B cell (primary cell): ENCODE measurements at regions not wholly inside any gene's neighbourhood (a gene's known extent, or its start where the extent isn't known, plus 50 kb on each side); places are given as distances from the start of the nearest gene placed in this dataset.

Experiments
- EZH2 ChIP-seq: IDR thresholded peaks from 2 replicates; pipeline ENCODE4 v1.6.1; 2012; ENCODE audit warnings: borderline replicate concordance, low read depth, mild to moderate bottlenecking, moderate library complexity, low read length; ENCODE audit not compliant: insufficient read depth, poor library complexity, severe bottlenecking
- TF ChIP-seq, protein P1 (sequence below): fragments of 200-600 bp; IDR thresholded peaks from one replicate; pipeline ENCODE4 v1.8.0; 2022; ENCODE audit warnings: antibody characterized with exemption, mild to moderate bottlenecking

DNA sequence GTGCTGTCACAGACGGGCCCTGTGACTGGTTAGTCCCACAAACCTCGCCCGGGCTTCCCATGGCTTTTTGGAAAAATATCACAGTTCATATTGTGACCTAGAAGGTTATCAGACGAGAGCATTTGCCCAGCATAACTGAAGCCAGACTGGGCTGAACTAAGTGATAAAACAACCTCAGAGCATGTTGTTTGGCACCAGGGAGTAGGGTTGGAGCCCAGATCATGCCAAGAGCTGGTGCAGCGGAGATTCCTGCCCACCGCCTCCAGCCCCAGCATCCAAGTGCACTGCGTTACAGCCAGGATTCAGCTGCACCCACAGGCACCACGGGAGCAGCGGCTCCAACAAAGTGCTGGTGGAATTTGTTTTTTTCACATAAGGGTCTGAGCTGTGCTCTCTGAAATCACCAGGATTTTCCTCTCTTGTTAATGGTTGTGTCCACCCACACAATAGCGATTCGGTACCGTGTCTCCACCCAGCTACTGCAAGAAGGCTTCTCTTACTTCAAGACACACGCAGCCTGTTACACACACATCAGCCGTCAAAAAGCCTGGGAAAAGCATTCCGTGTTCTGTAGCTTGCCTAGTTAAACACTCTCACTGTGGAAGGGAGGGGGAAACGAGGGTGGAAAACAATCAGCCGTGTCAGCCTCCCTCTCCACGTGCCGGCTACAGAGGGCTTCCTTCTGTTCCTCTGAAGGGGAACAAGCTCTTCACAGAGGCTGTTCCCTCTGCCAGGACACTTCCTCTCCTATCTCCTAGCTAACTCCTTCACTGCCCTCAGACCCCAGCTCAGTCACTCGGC, 273.8 kb downstream of the C16orf95 start:
- TF ChIP-seq, protein P1, sequence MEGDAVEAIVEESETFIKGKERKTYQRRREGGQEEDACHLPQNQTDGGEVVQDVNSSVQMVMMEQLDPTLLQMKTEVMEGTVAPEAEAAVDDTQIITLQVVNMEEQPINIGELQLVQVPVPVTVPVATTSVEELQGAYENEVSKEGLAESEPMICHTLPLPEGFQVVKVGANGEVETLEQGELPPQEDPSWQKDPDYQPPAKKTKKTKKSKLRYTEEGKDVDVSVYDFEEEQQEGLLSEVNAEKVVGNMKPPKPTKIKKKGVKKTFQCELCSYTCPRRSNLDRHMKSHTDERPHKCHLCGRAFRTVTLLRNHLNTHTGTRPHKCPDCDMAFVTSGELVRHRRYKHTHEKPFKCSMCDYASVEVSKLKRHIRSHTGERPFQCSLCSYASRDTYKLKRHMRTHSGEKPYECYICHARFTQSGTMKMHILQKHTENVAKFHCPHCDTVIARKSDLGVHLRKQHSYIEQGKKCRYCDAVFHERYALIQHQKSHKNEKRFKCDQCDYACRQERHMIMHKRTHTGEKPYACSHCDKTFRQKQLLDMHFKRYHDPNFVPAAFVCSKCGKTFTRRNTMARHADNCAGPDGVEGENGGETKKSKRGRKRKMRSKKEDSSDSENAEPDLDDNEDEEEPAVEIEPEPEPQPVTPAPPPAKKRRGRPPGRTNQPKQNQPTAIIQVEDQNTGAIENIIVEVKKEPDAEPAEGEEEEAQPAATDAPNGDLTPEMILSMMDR, result no peak
- no peak for TF ChIP-seq EZH2
